Activated naive CD4-positive, alpha-beta T cell treated with anti-CD3 and anti-CD28 coated beads for 36 hours (primary cell): ENCODE measurements at regions not wholly inside any gene's neighbourhood (a gene's known extent, or its start where the extent isn't known, plus 50 kb on each side); places are given as distances from the start of the nearest gene placed in this dataset.
"Not testable (repeated sequence)": the region's sequence is repeated elsewhere in the genome, so short reads cannot be mapped to it uniquely, and the experiment has no call there.

Experiments
- CTCF ChIA-PET: fragments of 350-600 bp; sonication (Branson Sonifier 250); formaldehyde crosslinking; loops from one replicate; lab custom pipeline; 2021; ENCODE audit warnings: antibody characterized with exemption; lab: Charles Lee
- DNase-seq: peaks from one replicate; pipeline ENCODE4 v3.0.0-alpha.2; 2020
- H3K27ac Mint-ChIP-seq: one replicate; pipeline ENCODE4 v1.8.0; 2021; ENCODE audit warnings: mild to moderate bottlenecking, mixed read lengths
- H3K27me3 Mint-ChIP-seq: one replicate; pipeline ENCODE4 v1.8.0; 2021; ENCODE audit warnings: low read depth, mixed read lengths
- H3K36me3 Mint-ChIP-seq: one replicate; pipeline ENCODE4 v1.8.0; 2021; ENCODE audit warnings: low read depth, mixed read lengths
- H3K4me1 Mint-ChIP-seq: one replicate; pipeline ENCODE4 v1.8.0; 2021; ENCODE audit warnings: low read depth, mixed read lengths
- H3K4me3 Mint-ChIP-seq: one replicate; pipeline ENCODE4 v1.8.0; 2021; ENCODE audit warnings: mild to moderate bottlenecking, moderate library complexity, mixed read lengths
- H3K9me3 Mint-ChIP-seq: one replicate; pipeline ENCODE4 v1.8.0; 2021; ENCODE audit warnings: mixed read lengths
- intact Hi-C: fragments of 100-400 bp; cut with micrococcal nuclease; formaldehyde crosslinking; loops from one replicate; pipeline ENCODE4 v1.15.1; 2023

- H3K9me3 Mint-ChIP-seq, DNase-seq, H3K27ac Mint-ChIP-seq: not testable (repeated sequence)
Observed at GRCh38 chr6:26756067-26756805, 96.7 kb upstream of the ZNF322 start.

DNA sequence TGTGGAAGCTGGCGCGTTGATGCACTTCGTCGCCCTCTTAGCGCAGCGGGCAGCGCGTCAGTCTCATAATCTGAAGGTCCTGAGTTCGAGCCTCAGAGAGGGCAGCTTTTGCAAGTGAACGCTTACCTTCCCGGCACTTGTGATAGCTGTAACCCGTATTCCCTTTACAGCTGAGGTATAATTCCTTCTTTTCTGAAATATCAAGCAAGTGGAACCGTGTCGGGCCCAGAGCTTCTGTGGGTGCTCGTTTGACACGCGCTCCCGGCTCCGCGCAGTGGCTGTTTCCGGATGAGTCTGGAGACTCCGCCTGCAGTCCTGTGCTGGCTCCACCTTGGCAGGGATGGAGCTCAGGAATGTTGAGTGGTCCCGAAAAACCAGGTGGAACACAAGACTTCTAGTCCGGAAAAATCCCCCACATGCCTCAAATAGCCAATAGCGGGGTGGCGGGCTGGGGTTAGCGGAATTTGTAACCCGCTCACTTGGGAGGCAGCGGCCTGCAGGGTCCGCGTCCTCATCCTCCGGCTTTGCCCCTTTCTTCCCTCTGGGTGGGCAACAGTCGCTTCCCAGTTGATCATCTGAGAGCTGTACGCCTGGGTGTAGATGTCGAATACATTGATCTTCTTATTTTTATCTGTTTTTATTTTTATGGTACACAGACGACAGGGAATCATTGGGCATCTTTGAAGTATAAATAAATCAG lies 106.8 kb upstream of the ZNF322 start:
- CTCF ChIA-PET, H3K27ac Mint-ChIP-seq, H3K9me3 Mint-ChIP-seq, H3K4me3 Mint-ChIP-seq, DNase-seq, H3K4me1 Mint-ChIP-seq, intact Hi-C loops, H3K27me3 Mint-ChIP-seq, H3K36me3 Mint-ChIP-seq: not testable (repeated sequence)

More at GRCh38 chr6:26756067-26756805, 96.7 kb upstream of the ZNF322 start:
- peaks cover 25% of the 10 kb centered on the region for H3K27me3 Mint-ChIP-seq
- H3K4me1 Mint-ChIP-seq, intact Hi-C loops, H3K36me3 Mint-ChIP-seq, CTCF ChIA-PET, H3K4me3 Mint-ChIP-seq: not testable (repeated sequence)

GRCh38 chr6:26770941-26771666 lies 111.6 kb upstream of the ZNF322 start:
- intact Hi-C loops, H3K4me1 Mint-ChIP-seq, H3K27me3 Mint-ChIP-seq, H3K36me3 Mint-ChIP-seq, H3K27ac Mint-ChIP-seq, H3K4me3 Mint-ChIP-seq, DNase-seq, H3K9me3 Mint-ChIP-seq, CTCF ChIA-PET: not testable (repeated sequence)

GRCh38 chr6:26773414-26773813 lies 113.9 kb upstream of the ZNF322 start:
- H3K9me3 Mint-ChIP-seq, H3K4me1 Mint-ChIP-seq, DNase-seq, intact Hi-C loops, CTCF ChIA-PET, H3K4me3 Mint-ChIP-seq, H3K27ac Mint-ChIP-seq, H3K27me3 Mint-ChIP-seq, H3K36me3 Mint-ChIP-seq: not testable (repeated sequence)

DNA sequence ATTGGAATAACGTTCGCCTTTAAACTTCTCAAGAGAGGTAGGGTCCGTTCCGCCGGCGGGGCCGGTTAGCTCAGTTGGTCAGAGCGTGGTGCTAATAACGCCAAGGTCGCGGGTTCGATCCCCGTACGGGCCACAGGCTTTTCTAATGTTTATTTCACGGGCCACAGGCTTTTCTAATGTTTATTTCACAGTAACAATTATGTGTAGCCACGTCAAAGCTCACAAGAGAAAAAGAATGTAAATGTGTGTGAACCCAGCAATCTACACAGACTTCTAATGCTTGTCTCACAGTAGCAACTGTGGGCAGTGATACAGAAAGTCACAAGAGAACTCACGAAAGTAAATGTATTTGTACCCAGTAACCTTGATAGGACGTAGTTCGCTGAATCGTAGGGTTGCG lies 121.0 kb upstream of the ZNF322 start:
- CTCF ChIA-PET, intact Hi-C loops, H3K4me1 Mint-ChIP-seq, H3K4me3 Mint-ChIP-seq, H3K27ac Mint-ChIP-seq, H3K9me3 Mint-ChIP-seq, DNase-seq, H3K27me3 Mint-ChIP-seq, H3K36me3 Mint-ChIP-seq: not testable (repeated sequence)

DNA sequence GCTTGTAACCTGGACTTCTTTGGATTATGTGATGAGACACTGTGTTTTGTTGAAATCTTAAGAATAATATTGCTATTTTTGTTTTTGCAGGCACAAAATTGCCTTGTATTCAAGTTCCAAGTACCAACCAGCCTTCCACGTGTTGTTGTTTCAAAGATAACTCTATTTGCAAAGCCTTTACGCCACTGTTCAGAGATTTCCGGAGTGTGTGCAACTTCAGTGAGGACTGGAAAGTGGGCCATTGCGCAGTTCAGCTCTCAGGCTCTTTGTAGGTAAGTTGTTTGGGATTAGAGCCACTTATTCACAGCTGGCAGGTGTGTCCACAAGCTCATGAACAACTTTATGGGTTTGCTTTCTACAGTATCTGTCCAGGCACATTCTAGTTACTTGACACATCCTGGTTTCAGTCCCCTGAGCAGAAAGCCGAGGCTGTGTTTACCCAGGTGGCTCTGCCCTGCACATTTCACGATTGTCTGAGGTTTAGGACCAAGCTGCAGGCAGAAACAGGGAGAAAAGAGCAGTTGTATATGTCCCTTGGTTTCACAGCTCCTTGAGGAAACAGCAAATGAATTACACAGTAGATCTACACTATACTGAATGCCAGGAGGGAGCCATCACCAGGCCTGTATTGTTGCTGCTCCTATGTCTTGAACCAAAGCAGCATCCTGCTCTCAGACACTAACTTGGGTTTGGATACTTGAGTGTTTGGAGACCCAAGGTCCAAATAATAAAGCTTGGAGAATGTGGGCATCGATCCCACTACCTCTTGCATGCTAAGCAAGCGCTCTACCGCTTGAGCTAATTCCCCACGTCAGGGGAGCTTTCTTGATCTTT lies 136.1 kb upstream of the ZNF322 start:
- H3K4me3 Mint-ChIP-seq, H3K4me1 Mint-ChIP-seq, intact Hi-C loops, H3K36me3 Mint-ChIP-seq, H3K27ac Mint-ChIP-seq, DNase-seq, H3K27me3 Mint-ChIP-seq, CTCF ChIA-PET, H3K9me3 Mint-ChIP-seq: not testable (repeated sequence)

- CTCF ChIA-PET, H3K27ac Mint-ChIP-seq, DNase-seq, H3K9me3 Mint-ChIP-seq, H3K4me1 Mint-ChIP-seq, H3K27me3 Mint-ChIP-seq, intact Hi-C loops, H3K36me3 Mint-ChIP-seq, H3K4me3 Mint-ChIP-seq: not testable (repeated sequence)
Observed at GRCh38 chr6:26799903-26800633, 140.5 kb upstream of the ZNF322 start.

- H3K36me3 Mint-ChIP-seq, H3K4me3 Mint-ChIP-seq, H3K4me1 Mint-ChIP-seq, DNase-seq, CTCF ChIA-PET, H3K27ac Mint-ChIP-seq, H3K9me3 Mint-ChIP-seq, intact Hi-C loops, H3K27me3 Mint-ChIP-seq: not testable (repeated sequence)
Observed at GRCh38 chr6:26803762-26804161, 144.2 kb upstream of the ZNF322 start.

- CTCF ChIA-PET, H3K9me3 Mint-ChIP-seq, DNase-seq, H3K36me3 Mint-ChIP-seq, H3K4me1 Mint-ChIP-seq, H3K27ac Mint-ChIP-seq, intact Hi-C loops, H3K27me3 Mint-ChIP-seq, H3K4me3 Mint-ChIP-seq: not testable (repeated sequence)
Observed at GRCh38 chr6:26811486-26812116, 152.1 kb upstream of the ZNF322 start.

DNA sequence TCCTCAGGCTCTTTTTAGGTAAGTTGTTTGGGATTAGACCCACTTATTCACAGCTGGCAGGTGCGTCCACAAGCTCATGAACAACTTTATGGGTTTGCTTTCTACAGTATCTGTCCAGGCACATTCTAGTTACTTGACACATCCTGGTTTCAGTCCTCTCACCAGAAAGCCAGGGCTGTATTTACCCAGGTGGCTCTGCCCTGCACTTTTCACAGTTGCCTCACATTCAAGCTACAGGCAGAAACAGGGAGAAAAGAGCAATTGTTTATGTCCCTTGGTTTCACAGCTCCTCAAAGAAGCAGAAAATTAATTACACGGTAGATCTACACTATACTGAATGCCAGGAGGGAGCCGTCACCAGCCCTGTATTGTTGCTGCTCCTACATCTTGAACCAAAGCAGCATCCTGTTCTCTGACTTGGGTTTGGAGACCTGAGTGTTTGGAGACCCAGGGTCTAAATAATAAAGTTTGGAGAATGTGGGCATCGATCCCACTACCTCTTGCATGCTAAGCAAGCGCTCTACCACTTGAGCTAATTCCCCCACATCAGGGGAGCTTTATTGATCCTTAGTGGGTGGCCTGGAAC lies 159.2 kb upstream of the ZNF322 start:
- H3K27me3 Mint-ChIP-seq, H3K9me3 Mint-ChIP-seq, H3K27ac Mint-ChIP-seq, DNase-seq, intact Hi-C loops, CTCF ChIA-PET, H3K36me3 Mint-ChIP-seq, H3K4me1 Mint-ChIP-seq, H3K4me3 Mint-ChIP-seq: not testable (repeated sequence)

GRCh38 chr6:26827965-26828364 lies 168.4 kb upstream of the ZNF322 start:
- CTCF ChIA-PET, H3K4me3 Mint-ChIP-seq, H3K27me3 Mint-ChIP-seq, H3K36me3 Mint-ChIP-seq, H3K27ac Mint-ChIP-seq, DNase-seq, H3K9me3 Mint-ChIP-seq, H3K4me1 Mint-ChIP-seq, intact Hi-C loops: not testable (repeated sequence)
